Hypothalamus (tissue), 51 donors: ENCODE measurements at regions not wholly inside any gene's neighbourhood (a gene's known extent, or its start where the extent isn't known, plus 50 kb on each side); places are given as distances from the start of the nearest gene placed in this dataset.

Experiments used
- DNase-seq, 51 donors: peaks; one replicate each; lab custom pipeline; 2025; lab: John Stamatoyannopoulos, UW

- no peak for DNase-seq
Measured at GRCh38 chr9:107562798-107563197, 73.2 kb upstream of the KLF4 start.

- DNase-seq: no peak
Measured at GRCh38 chr9:107559494-107560086, 70.0 kb upstream of the KLF4 start.

- no peak for DNase-seq
Measured at GRCh38 chr9:107557236-107557990, 67.8 kb upstream of the KLF4 start.

GRCh38 chr9:107554636-107555035, 65.1 kb upstream of the KLF4 start:
- DNase-seq: no peak

DNA sequence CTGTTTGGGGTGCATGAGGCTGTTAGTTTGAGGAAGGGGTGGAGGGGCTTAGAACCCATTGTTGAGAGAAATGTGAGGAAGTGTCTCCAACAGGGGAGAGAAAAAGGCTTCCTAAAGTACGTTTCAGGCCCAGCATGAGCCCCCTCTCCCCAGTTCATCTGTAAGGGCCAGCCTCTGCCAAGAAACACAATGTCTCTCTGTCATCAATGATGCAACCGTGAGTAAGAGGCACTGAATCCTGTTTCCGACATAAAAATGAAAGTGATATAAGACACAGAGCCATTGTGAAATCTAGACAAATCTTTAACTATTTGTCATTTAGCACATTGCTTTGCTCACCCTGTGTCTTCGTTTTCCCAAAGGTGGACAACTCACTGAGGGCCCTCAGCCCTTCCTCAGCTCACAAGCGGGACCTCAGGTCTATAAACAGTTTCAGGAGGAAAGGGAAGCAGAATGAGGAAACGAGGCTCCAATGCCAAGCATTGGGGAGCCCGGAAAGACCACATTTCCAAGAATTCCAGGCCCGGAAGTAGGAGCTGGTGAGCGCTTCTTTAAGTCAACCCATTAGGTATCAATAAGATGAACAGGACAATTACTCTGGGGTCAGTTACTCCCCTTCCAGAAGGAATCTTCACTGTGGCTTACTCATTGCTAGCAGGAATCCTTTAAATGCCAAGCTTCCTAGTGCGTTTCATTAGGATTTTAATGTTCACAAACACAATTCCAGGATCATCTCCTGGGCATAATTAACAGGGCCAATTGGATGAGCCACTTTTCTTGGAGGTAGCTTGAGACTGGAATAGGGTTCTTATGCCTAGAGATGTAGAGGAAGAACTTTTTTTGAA, 59.0 kb upstream of the KLF4 start:
- peak in 4 of 51 donors; percentile 1 to 21 (median 10) for DNase-seq

GRCh38 chr9:107547772-107548297, 58.3 kb upstream of the KLF4 start:
- no peak for DNase-seq

- no peak for DNase-seq
Measured at GRCh38 chr9:107547303-107547702, 57.7 kb upstream of the KLF4 start.

- DNase-seq: no peak
Measured at GRCh38 chr9:107546859-107547258, 57.3 kb upstream of the KLF4 start.

GRCh38 chr9:107545036-107545435, 55.5 kb upstream of the KLF4 start:
- DNase-seq: no peak

DNA sequence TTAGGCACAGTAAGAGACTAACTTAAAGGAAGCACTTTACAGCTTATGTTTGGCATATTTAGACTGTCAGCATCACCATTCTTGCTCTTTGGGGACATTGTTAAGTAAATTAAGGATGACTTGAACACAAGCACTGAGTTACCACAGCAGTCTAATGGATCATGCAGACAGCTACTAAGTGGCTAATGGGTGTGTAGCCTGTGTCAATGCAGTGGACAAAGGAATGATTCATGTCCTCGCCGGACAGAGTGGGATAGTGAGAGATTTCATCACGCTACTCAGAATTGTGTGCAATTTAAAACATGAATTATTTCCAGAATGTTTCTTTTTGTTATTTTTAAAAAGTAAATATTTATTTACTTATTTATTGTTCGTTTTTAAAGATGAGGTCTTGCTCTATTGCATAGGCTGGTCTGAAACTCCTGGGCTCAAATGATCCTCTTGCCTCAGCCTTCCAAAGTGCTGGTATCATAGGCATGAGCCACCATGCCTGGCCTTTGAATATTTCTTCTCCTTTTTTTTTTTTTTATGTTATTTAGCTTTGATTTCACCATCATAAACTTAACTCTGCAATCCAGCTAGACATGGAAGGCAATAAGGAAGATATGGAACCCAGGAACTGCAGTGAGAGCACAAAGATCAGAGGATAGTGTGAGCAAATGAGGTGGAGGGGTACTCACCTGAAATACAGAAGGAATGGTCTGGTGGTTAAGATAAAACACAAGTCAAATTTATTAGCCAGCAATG, 53.0 kb upstream of the KLF4 start:
- no peak for DNase-seq

GRCh38 chr9:107541523-107541922, 52.0 kb upstream of the KLF4 start:
- no peak for DNase-seq

- DNase-seq: no peak
Measured at GRCh38 chr9:107540164-107540561, 50.6 kb upstream of the KLF4 start.

DNA sequence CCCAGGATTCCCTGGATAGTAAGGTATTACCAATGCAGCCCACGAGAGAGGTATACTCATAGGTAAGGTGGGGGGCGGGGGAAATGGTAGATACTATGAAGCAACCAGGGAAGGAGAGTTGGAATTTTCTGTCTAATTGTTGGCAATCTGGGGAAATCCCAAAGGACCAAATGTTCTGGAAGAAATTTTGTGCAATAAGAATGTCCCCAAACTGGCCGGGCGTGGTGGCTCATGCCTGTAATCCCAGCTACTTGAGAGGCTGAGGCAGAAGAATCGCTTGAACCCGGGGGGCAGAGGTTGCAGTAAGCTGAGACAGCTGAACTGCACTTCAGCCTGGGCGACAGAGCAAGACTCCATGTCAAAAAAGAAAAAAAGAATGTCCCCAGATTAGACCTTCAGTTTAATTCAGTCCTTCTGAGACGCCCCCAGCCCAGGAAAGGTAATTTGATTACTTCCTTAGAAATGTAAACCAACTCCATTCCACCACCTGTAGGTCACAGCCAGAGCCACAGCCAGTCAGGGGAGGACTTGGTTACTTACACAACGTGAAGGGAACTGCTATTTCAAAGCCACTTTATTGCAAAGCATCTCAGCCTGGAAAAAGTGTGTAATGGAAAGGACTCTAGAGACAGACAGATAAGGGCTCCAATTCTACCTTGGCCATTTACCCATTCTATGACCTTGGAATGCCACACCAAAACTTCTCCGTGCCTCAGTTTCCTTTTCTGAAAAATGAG, 50.0 kb upstream of the KLF4 start:
- no peak for DNase-seq
